Left kidney (tissue), 1 donor: ENCODE measurements at regions not wholly inside any gene's neighbourhood (a gene's known extent, or its start where the extent isn't known, plus 50 kb on each side); places are given as distances from the start of the nearest gene placed in this dataset.
A peak's percentile ranks its signal among the peaks of the same experiment; 100 is the strongest.

Experiments used
- DNase-seq: peaks from one replicate; pipeline ENCODE4 v3.0.0-alpha.2; 2013

GRCh38 chr5:15447209-15447608, 52.8 kb upstream of the FBXL7 start:
- DNase-seq = no peak

- no peak for DNase-seq
Measured at GRCh38 chr5:15446552-15446951, 53.4 kb upstream of the FBXL7 start.

- DNase-seq = no peak
Measured at GRCh38 chr5:15442193-15442570, 57.8 kb upstream of the FBXL7 start.

- no peak for DNase-seq
Measured at GRCh38 chr5:15441433-15442192, 58.4 kb upstream of the FBXL7 start.

GRCh38 chr5:15440434-15440833, 59.5 kb upstream of the FBXL7 start:
- DNase-seq = no peak

GRCh38 chr5:15439801-15440200, 60.2 kb upstream of the FBXL7 start:
- no peak for DNase-seq

- no peak for DNase-seq
Measured at GRCh38 chr5:15433709-15434108, 66.3 kb upstream of the FBXL7 start.

GRCh38 chr5:15431923-15432322, 68.1 kb upstream of the FBXL7 start:
- DNase-seq = no peak

- DNase-seq = peak; percentile 32
Measured at GRCh38 chr5:15425766-15426165, 74.2 kb upstream of the FBXL7 start.

- no peak for DNase-seq
Measured at GRCh38 chr5:15424769-15425168, 75.2 kb upstream of the FBXL7 start.

GRCh38 chr5:15421921-15422412, 78.0 kb upstream of the FBXL7 start:
- DNase-seq = no peak

GRCh38 chr5:15421381-15421780, 78.6 kb upstream of the FBXL7 start:
- DNase-seq = no peak

- no peak for DNase-seq
Measured at GRCh38 chr5:15420201-15420600, 79.8 kb upstream of the FBXL7 start.

- DNase-seq = no peak
Measured at GRCh38 chr5:15417156-15417555, 82.8 kb upstream of the FBXL7 start.

GRCh38 chr5:15406478-15406877, 93.5 kb upstream of the FBXL7 start:
- no peak for DNase-seq

- DNase-seq = no peak
Measured at GRCh38 chr5:15393146-15393545, 106.8 kb upstream of the FBXL7 start.

GRCh38 chr5:15391704-15392397, 108.1 kb upstream of the FBXL7 start:
- DNase-seq = no peak

- no peak for DNase-seq
Measured at GRCh38 chr5:15388866-15389265, 111.1 kb upstream of the FBXL7 start.

- DNase-seq = no peak
Measured at GRCh38 chr5:15387931-15388524, 112.0 kb upstream of the FBXL7 start.

- DNase-seq = no peak
Measured at GRCh38 chr5:15386122-15386521, 113.9 kb upstream of the FBXL7 start.

GRCh38 chr5:15385553-15385952, 114.4 kb upstream of the FBXL7 start:
- DNase-seq = no peak

GRCh38 chr5:15385037-15385436, 114.9 kb upstream of the FBXL7 start:
- no peak for DNase-seq

- no peak for DNase-seq
Measured at GRCh38 chr5:15384581-15384980, 115.4 kb upstream of the FBXL7 start.
